ENCODE measurements at regions not wholly inside any gene's neighbourhood (a gene's known extent, or its start where the extent isn't known, plus 50 kb on each side); places are given as distances from the start of the nearest gene placed in this dataset.

DNA sequence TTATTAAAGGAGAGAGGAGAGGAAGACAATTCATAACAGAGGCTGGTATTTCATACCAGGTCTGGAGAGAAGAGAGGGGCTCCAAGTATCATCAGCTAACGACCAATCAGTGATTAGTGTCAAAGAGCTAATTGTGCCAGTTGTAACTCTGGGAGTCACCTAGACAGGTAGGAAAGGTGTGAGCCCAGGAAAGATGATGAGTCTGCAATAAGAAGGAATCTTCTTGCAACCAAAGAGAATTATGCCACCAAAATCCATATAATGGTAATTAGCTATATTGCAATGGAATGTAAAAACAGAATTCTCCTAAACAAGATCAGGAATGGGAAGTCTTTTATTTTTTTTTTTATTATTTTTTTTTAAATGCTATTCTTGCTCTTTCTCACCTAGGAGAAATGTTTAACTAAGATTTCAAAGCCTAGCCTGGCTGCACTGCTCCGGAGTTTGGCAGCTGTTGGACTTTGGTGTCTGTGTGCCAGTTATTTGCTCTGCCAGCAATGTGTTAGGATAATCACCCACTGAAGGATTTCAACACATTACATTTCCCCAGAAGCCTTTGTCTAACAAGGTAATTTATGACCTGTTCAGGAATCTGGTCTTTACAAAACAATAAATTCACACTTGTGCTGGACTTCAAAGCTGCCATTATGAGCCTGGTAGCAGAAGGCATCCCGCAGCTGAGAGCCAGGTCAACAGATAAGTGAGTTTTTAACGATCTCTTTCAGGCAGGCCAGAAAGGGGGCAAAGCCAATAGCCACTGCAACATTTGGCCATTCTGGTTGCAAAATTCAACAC lies 89.4 kb downstream of the FOXB1 start:
- ChIA-PET CTCF (no interaction called here), POLR2A (interaction anchor here (1.2 kb wide), 1 partner anchor 9 kb away, joined by 3 read pairs; no protein-coding TSS in a partner anchor)
- TF ChIP-seq FOXA1 (IDR thresholded peaks at IDR 0.05) (no peak), SP1 (IDR thresholded peaks at IDR 0.05) (no peak), SUZ12 (IDR thresholded peaks at IDR 0.05) (no peak)
- TF ChIP-seq, protein P1, sequence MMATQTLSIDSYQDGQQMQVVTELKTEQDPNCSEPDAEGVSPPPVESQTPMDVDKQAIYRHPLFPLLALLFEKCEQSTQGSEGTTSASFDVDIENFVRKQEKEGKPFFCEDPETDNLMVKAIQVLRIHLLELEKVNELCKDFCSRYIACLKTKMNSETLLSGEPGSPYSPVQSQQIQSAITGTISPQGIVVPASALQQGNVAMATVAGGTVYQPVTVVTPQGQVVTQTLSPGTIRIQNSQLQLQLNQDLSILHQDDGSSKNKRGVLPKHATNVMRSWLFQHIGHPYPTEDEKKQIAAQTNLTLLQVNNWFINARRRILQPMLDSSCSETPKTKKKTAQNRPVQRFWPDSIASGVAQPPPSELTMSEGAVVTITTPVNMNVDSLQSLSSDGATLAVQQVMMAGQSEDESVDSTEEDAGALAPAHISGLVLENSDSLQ (IDR thresholded peaks at IDR 0.05): peak; percentile 37; the same call in 1 of the 2 replicates
- DNase-seq (ENCODE audit: extremely low spot score): no peak

DNA sequence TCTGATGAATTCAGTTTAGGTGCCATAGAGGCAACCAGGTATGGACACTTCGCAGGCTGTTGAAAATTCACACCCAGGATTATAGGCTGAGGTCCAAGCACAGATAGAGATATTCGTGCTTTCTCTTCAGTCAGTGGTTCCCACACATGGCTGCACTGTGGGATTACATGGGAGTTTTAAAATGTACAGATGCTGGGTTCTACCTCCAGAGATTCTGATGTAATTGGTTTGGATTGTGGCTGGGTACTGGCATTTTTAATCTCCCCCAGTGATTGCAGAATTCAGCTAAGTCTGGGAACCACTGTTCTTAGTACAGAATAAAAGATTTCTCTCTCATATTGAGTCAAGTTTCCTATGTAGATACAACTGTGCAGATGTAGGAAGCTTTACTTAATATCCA lies 91.6 kb downstream of the FOXB1 start:
- CTCF ChIA-PET: interaction anchor here (1.1 kb wide), 1 partner anchor 31 kb away, joined by 3 read pairs; no protein-coding TSS in a partner anchor
- TF ChIP-seq FOXK2 (IDR thresholded peaks at IDR 0.05): no peak
- TF ChIP-seq, protein P1 (IDR thresholded peaks at IDR 0.05): no peak
- TF ChIP-seq SP1 (IDR thresholded peaks at IDR 0.05): no peak
- TF ChIP-seq HDGF (IDR thresholded peaks at IDR 0.05; ENCODE audit: borderline replicate concordance): no peak
- no peak for TF ChIP-seq LEF1 (IDR thresholded peaks at IDR 0.05; ENCODE audit: borderline replicate concordance)
- TF ChIP-seq FOXM1 (IDR thresholded peaks at IDR 0.05; ENCODE audit: borderline replicate concordance): no peak
- no peak for TF ChIP-seq NFRKB (IDR thresholded peaks at IDR 0.05)
- no peak for TF ChIP-seq BHLHE40 (IDR thresholded peaks at IDR 0.05; ENCODE audit: borderline replicate concordance)
- TF ChIP-seq TARDBP (IDR thresholded peaks at IDR 0.05): no peak
- no peak for TF ChIP-seq L3MBTL2 (conservative IDR thresholded peaks at IDR 0.05)
- no peak for TF ChIP-seq FOXA1 (IDR thresholded peaks at IDR 0.05)
- TF ChIP-seq ELF4 (IDR thresholded peaks at IDR 0.05): no peak
- TF ChIP-seq ARNT (IDR thresholded peaks at IDR 0.05): no peak
- no peak for TF ChIP-seq CTBP1 (IDR thresholded peaks at IDR 0.05; ENCODE audit: borderline replicate concordance)
- no peak for TF ChIP-seq SUZ12 (IDR thresholded peaks at IDR 0.05)
- TF ChIP-seq ZNF384 (IDR thresholded peaks at IDR 0.05): no peak
- POLR2A ChIA-PET: no interaction called here
- no peak for DNase-seq (ENCODE audit: extremely low spot score)

DNA sequence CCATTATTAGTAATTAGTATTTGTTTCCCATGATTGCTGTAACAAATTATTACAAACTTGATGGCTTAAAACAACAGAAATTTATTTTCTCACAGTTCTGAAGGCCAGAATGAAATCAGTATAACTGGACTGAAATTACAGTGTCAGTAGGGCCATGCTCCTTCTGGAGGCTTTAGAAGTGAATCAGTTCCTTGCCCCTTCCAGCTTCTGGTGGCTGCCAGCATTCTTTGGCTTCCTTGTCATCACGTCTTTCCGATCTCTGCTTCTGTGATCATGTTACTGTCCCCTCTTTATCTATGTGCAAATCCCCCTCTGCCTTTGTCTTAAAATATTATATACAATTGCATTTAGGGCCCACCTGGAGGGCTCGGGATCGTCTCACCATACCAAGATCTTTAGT lies 92.0 kb downstream of the FOXB1 start:
- no peak for TF ChIP-seq FOXK2 (IDR thresholded peaks at IDR 0.05)
- TF ChIP-seq L3MBTL2 (conservative IDR thresholded peaks at IDR 0.05): no peak
- TF ChIP-seq BHLHE40 (IDR thresholded peaks at IDR 0.05; ENCODE audit: borderline replicate concordance): no peak
- no peak for TF ChIP-seq SUZ12 (IDR thresholded peaks at IDR 0.05)
- TF ChIP-seq ELF4 (IDR thresholded peaks at IDR 0.05): no peak
- no peak for TF ChIP-seq CTBP1 (IDR thresholded peaks at IDR 0.05; ENCODE audit: borderline replicate concordance)
- TF ChIP-seq FOXM1 (IDR thresholded peaks at IDR 0.05; ENCODE audit: borderline replicate concordance): no peak
- TF ChIP-seq FOXA1 (IDR thresholded peaks at IDR 0.05): no peak
- no peak for TF ChIP-seq TARDBP (IDR thresholded peaks at IDR 0.05)
- no peak for TF ChIP-seq SP1 (IDR thresholded peaks at IDR 0.05)
- TF ChIP-seq ZNF384 (IDR thresholded peaks at IDR 0.05): no peak
- TF ChIP-seq, protein P1 (IDR thresholded peaks at IDR 0.05): no peak
- TF ChIP-seq LEF1 (IDR thresholded peaks at IDR 0.05; ENCODE audit: borderline replicate concordance): no peak
- no peak for DNase-seq (ENCODE audit: extremely low spot score)
- ChIA-PET CTCF (no interaction called here), POLR2A (no interaction called here)

DNA sequence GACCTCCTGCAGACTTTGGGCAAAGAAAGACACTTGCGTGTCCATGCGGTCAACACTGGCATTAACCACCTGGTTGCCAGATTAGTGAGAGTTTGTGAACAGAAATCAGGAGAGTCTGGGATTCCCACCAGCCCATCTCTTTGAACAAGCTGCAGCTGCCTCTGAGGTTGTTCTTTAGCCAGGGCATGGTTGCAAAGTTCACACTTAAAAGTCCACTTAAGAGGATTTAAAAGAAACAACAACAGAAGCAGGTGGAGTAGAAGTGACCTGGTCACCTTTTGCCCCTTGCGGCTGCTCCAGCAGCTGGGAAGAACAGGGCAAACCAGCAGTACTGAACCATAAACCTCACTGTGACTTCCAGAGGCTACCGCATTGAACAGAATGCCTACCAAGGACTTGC lies 97.3 kb downstream of the FOXB1 start:
- ChIA-PET CTCF (no interaction called here), POLR2A (no interaction called here)

DNA sequence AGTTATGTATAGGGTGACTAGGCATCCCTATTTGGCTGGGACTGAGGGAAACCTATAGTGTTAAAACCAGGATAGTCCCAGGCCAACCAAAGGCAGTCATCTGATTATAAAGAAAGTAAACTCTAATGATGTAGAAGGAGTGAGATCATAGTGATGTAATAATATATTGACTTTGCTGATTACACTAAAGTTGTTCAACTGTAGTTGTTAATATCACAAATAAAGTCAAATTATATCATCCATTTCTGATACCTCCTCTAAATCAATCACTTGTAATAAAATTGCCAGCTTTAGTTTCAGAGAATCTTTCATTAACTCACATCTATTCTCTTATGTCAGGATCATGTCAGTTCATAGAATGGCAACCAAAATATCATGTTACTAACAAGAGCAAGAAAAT lies 98.6 kb downstream of the FOXB1 start:
- DNase-seq (ENCODE audit: extremely low spot score): no peak
- CTCF ChIA-PET: no interaction called here
- no peak for TF ChIP-seq ELF4 (IDR thresholded peaks at IDR 0.05)
- TF ChIP-seq L3MBTL2 (conservative IDR thresholded peaks at IDR 0.05): no peak
- TF ChIP-seq, protein P1 (IDR thresholded peaks at IDR 0.05): no peak
- POLR2A ChIA-PET: interaction anchor here (1.0 to 1.4 kb wide), 2 partner anchors 9 to 99 kb away, joined by 3 read pairs; partner anchors contain the start of gene FOXB1

More for the DNA sequence above, 97.3 kb downstream of the FOXB1 start:
- TF ChIP-seq, protein P1 (IDR thresholded peaks at IDR 0.05): no peak
- TF ChIP-seq L3MBTL2 (conservative IDR thresholded peaks at IDR 0.05) (no peak), ARNT (IDR thresholded peaks at IDR 0.05) (no peak), CTBP1 (IDR thresholded peaks at IDR 0.05; ENCODE audit: borderline replicate concordance) (no peak), TARDBP (IDR thresholded peaks at IDR 0.05) (no peak), ZNF384 (IDR thresholded peaks at IDR 0.05) (no peak), BHLHE40 (IDR thresholded peaks at IDR 0.05; ENCODE audit: borderline replicate concordance) (no peak), FOXA1 (IDR thresholded peaks at IDR 0.05) (no peak), LEF1 (IDR thresholded peaks at IDR 0.05; ENCODE audit: borderline replicate concordance) (no peak), NFRKB (IDR thresholded peaks at IDR 0.05) (no peak)
- DNase-seq (ENCODE audit: extremely low spot score): no peak
